ENCODE measurements at regions not wholly inside any gene's neighbourhood (a gene's known extent, or its start where the extent isn't known, plus 50 kb on each side); places are given as distances from the start of the nearest gene placed in this dataset.

DNA sequence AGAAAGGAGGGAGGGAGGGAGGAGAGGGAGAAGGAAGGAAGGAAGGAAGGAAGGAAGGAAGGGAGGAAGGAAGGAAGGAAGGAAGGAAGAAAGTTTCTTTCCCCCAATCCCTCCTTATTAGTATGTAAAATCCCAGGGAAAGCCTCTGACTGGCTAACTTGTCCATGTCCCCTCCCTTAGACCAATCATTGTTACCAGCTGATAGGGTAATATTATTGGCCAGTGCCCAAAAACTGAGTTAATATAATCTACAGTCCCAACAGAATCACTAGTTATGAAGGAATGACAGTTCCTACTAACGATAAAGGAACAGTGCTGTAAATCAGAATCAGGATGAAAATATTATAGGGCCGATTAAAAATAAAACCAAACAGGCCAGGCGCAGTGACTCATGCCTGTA lies 53.6 kb upstream of the CCNG1 start:
- TF ChIP-seq, protein P1, sequence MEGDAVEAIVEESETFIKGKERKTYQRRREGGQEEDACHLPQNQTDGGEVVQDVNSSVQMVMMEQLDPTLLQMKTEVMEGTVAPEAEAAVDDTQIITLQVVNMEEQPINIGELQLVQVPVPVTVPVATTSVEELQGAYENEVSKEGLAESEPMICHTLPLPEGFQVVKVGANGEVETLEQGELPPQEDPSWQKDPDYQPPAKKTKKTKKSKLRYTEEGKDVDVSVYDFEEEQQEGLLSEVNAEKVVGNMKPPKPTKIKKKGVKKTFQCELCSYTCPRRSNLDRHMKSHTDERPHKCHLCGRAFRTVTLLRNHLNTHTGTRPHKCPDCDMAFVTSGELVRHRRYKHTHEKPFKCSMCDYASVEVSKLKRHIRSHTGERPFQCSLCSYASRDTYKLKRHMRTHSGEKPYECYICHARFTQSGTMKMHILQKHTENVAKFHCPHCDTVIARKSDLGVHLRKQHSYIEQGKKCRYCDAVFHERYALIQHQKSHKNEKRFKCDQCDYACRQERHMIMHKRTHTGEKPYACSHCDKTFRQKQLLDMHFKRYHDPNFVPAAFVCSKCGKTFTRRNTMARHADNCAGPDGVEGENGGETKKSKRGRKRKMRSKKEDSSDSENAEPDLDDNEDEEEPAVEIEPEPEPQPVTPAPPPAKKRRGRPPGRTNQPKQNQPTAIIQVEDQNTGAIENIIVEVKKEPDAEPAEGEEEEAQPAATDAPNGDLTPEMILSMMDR (IDR thresholded peaks at IDR 0.05; ENCODE audit: low read length), result no peak
- no peak for TF ChIP-seq EZH2 (IDR thresholded peaks at IDR 0.05; ENCODE audit: borderline replicate concordance, low read length)

Measured in OCI-LY1 (cell line).